Fibroblast of skin of right biceps (primary cell): ENCODE measurements at regions not wholly inside any gene's neighbourhood (a gene's known extent, or its start where the extent isn't known, plus 50 kb on each side); places are given as distances from the start of the nearest gene placed in this dataset.
A peak's percentile ranks its signal among the peaks of the same experiment; 100 is the strongest.
"Not testable (repeated sequence)": the region's sequence is repeated elsewhere in the genome, so short reads cannot be mapped to it uniquely, and the experiment has no call there.

ENCODE experiments used
- DNase-seq: peaks from one replicate; pipeline ENCODE4 v3.0.0-alpha.2; 2013

DNA sequence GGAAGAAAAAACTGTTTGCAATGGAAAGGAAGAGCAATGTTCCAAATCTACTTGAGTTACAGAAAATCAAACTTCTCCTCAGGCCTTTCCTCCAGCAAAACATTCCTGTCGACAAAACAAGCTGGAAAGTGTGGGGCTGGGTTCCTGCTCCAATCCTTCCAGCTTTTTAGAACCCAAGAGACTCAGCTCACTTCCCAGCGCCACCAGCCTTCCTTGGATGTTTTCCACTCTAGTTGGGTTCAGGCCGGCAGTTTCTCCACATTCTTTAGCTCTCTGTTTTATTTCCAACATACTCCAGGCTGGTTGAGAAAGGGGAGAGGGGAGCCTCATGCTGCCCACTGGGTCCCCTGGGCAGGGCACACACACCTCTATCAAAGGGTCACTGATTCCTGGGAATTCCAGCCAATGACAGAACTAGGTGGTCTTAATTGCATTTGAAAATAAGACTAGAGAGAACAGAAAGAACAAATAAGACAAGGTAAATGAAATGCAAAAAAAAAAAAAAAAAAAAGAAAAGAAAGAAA is 287.5 kb upstream of the FRG1 start:
- not testable (repeated sequence) for DNase-seq

DNA sequence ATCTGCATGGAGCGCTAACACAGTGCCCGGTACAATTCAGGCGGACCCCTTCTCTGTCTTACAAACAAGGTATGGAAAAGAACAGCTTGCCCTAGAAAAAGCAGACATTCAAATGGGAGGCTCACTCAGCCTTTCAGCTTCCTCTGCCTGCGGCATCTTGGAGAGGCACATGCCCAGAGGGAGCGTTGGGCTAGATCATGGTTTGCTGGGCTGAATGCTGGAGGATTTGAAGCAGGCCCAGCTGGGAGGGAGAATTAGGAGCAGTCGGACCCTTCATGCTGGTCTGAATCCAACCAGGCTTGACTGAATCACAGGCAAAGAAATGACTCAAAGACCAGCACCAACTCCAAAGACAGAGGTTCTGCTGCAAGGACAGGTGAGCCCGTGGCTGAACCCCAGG is 286.7 kb upstream of the FRG1 start:
- DNase-seq = not testable (repeated sequence)

DNA sequence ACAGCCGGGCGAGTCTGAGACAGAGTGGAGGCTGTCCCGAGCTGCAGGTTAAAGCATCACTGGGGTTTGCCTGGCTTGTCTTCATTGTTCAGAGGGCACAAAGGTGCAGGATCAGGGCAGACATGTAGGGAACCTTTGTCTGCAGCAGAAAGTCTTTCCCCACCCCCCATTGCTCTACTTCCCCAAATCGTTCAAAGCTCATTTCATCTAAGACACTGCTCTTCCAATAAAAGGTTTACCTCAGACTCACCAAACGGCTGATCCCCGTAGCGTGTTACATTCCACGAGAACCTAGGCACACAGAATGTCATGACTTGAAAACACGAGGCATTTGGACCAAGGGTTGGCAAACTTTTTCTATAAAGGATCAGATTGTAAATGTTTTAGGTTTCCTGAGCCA is 286.3 kb upstream of the FRG1 start:
- not testable (repeated sequence) for DNase-seq

DNA sequence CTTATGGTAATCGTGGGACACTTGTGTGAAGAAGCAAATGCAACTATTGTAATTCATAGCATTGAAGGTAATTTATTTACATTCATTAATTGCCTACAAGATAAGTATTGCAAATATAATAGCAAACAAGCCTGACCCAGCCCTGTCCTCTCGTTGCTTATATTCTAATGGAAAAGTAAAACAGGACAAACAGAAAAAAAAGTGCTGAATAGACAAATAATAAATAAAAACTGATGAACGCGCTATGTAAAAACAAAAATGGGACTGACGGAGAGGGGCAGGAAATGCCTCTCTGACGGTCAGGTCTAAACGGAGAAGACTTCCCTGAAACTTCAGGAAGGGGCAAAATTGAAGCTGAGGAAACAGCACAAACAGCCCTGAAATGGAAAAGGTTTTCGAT is 284.9 kb upstream of the FRG1 start:
- not testable (repeated sequence) for DNase-seq

DNA sequence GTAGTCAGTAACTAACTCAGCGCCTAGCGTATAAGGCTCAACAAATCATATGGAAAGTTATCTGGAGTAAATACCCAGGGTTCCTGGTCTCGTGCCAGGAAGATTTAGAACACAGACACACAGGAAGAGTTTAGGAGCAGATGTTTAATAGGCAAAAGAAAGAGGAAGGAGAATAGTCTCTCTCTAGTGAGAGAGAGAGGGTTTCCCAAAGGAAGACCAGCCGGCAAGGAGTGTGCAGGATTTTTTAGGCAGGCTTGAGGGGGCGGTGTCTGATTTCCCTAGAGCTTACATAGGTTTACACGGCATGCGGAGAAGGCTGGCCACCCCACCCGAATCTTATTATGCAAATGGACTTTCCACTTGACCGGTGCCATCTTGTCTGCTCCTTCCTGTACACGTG is 284.0 kb upstream of the FRG1 start:
- DNase-seq = peak; percentile 16

DNA sequence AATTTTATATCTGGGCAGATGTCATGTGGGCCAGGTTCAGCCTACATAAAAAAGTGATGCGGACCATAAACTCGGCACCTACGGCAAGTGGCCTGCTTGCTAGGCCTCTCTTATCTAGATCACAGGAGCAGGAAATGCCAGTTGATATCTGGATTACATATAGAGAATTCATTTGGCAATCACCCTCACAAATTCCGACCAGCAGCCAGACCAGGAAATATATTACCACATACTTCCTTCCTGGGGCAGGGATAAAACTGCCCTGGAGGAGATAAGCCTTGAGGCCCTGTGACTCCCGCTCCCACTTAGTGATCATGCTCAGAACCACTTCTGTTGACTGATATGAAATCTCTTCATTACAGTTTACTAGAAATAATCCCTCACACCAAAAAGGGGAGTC is 282.4 kb upstream of the FRG1 start:
- DNase-seq = not testable (repeated sequence)

DNA sequence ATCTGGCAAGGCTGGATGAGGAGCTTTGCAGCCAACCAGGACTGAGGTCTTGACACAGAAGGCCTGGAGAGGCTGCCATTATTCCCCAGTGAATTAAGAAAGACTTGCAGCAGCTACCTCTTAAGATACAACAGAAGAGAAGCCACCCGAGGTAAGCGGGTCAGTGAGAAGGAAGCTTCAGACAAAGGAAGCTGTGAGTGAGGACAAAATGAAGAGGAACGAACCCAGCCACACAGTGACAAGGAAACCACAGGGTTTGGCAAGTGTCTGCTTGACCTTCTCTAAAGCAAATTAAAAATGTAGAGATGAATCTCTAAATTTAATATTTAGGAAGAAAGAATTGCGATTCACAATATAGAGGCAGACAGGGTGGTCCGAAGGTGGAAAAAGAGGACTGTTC is 281.8 kb upstream of the FRG1 start:
- not testable (repeated sequence) for DNase-seq

DNA sequence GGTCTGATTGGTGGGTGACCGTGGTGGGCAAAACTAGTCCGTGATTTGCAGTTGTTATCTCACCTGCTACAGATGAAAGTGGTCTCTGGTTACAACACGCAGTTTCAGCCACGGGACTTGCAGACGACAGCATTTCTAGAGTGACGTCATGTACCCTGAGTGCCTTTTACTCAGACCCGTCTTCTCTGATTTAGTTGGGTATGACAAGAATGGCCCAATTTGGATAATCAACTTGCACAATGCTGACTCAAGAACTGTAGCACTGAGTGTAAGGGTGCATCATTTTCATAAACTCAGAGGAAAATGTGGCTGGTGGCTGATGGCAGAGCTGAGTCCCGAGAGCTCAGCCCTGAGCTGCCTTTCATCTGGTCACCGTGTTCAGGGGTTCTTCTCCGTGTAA is 281.4 kb upstream of the FRG1 start:
- no peak for DNase-seq

DNA sequence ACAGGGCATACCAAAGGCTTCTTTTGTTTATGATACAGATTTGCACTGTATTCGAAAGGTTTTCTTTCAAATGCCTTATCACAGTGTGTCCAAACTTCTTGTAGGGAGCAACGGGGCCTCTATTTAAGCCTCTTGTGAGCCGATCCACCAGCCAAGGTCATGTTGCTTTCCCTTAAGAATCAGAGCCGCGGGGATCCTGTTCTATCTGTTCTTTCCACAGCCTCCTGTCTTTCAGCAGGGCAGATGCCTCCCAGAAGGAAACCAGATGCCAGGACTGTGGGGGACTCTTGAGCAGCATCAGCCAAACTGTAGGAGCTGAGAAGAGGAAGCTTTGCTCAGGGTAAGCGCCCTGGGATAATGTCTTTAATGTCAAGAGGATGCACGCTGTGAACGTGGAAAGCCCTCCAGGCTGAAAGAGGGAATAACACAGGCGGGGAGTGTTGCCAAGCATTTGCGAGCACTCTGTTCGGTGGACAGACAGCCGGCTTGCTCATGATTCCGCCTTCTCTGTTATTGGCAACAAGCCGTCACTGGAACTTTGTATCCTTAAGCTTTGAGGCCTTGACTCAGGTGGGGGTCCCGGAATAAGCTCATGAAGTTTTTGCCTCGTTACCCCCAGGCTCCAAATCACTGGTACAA is 279.8 kb upstream of the FRG1 start:
- no peak for DNase-seq

DNA sequence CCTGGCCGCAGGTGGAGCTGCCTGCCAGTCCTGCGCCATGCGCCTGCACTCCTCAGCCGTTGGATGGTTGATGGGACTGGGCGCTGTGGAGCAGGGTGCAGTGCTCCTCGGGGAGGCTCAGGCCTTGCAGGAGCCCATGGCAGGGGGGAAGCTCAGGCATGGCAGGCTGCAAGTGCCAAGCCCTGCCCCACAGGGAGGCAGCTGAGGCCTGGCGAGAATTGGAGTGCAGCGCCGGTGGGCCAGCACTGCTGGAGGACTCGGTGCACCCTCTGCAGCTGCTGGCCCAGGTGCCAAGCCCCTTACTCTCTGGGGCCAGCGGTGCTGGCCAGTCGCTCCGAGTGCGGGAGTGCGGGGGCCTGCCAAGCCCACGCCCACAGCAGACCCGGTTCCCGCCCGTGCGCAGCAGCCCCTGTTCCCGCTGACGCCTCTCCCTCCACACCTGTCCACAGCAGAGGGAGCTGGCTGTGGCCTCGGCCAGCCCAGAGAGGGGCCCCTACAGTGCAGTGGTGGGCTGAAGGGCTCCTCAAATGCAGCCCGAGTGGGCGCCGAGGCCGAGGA is 275.9 kb upstream of the FRG1 start:
- no peak for DNase-seq

DNA sequence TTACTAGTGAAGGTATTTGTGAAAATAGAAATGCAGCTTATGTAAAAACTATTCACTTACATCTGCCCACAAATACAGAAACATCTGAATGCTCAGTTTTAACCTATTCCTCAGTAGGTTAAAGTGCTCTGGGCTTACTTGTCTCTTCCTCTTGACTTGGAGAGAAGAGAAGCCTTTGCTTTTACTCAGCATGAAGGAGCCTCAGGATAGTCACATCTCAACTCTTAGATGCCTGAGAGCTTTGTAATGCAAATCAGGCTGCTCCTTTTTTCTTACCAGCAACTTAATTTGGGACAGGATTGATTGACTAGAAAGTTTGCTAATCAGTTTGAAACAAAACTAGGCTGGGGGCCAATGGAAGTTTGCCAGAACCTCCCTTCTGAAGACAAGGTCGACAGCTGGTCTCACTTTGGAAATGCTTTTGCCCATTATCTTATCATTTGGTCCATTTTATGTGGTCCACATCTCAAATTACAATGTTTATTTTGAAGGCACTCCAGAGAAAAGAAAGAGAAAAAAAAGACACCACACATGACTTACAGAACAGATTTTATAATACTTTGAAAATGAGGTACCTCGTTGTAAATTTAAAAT is 274.9 kb upstream of the FRG1 start:
- DNase-seq = not testable (repeated sequence)

DNA sequence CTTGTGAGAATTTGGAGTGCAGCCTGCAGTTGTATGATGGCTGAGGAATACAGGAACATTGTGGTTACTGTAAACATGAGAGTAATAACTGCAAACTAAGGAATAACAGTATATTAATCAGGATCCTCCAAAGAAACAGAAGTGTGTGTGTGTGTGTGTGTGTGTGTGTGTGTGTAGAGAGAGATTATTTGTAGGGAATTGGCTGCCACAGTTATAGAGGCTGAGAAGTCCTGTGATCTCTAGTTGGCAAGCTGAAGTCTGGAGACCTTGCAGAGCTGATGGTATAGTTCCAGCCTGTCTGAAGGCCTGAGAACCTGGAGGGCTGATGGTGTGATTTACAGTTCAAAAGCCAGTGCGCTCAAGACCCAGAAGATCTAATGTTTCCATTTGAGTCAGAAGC is 273.3 kb upstream of the FRG1 start:
- DNase-seq = not testable (repeated sequence)

DNA sequence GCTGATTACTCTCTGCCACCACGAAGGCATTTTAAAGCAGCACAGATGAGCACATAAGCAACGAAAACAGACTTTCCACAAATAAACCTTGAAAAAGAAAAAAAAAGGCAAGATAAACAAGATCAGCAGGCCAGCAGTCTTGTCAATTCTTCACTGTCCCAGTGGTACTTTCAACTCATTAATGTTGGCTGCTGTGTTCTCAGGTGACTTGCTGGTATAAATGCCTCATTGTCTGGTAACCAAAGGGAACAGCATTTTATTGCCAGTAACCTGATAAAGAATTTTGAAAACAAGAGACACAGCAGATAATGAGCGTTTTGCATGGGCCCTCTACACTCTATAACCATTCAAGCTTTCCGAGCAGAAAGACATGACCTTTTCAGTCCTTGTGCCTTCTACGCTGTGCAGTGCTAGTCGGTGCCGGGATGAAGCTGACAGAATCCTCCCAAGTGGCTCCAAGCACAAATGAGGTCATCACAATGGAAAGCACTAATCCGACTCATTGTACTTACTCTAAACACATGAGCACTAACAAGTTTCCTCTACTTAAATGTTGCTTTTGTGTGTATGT is 242.9 kb upstream of the FRG1 start:
- not testable (repeated sequence) for DNase-seq

DNA sequence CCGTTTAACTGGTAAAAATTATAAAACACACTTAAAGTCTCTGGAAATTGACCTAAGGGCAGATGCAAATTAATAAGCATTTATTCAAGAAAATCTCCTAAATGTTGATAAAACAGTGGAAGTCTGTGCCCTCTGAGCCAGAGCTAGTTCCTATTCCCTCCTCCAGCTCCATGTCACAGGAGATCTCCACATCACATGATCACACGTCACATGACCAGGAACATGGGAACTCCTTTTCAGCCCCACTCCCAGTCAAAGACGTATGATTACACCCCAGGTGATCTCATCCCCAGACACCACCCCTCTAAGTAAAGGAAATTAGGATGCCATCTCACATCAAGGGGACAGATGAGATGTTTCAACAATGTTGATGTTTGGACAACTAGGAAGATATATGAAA is 237.7 kb upstream of the FRG1 start:
- DNase-seq = not testable (repeated sequence)

DNA sequence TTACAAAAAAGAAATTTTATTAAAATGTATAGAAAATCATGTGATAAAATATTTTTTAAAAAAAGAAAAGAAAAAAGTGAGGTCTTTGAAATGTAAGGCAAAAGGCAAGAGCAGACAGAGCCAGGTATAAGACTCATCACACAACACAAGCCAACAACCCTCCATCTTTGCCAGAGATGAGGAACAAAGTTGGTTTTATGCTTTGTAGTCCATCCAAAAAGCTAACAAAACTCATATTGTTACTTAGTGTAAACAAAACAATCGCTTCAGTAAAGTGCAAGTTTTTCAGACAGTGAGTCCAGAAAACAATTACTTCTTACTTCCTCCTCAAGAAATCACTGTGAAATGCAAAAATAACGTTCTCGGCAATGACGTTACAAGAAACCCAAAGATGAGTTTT is 233.9 kb upstream of the FRG1 start:
- DNase-seq = not testable (repeated sequence)

DNA sequence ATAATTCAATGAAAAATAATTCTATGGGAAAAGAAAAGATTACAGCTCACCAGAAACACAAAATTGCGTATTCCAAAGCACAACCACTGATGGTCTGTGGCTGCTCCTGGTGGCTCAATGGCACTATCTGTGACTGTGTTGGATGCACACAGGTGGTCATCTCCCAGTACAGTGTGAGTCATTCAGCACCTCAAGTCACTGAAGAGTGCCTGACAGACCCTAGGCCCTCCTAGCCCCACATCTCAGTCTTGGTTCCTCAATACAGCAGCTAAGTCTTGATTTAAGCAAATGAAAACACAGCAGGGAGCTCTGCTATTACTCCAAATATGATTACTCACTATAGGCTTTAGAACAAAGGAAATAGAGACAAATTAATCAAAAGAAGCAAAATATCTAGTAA is 233.4 kb upstream of the FRG1 start:
- DNase-seq = not testable (repeated sequence)

DNA sequence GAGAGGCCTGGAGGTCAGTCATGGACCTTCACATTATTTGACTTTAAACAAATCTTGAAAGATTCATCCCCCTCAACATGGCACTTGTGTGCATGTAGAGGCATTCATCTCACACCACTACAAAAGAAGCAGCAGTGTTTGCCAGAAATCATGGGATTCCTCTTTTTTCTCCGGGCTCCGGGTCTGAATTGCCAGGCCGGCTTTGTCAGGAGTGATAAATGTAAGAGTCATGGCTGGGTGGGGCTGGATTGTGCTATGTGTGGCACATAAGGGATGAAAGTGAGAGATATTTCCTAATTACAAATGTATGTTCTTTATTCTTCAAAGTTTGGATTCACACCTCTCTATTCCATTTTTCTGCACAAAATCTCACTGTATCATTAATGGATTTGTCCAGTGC is 228.7 kb upstream of the FRG1 start:
- not testable (repeated sequence) for DNase-seq

DNA sequence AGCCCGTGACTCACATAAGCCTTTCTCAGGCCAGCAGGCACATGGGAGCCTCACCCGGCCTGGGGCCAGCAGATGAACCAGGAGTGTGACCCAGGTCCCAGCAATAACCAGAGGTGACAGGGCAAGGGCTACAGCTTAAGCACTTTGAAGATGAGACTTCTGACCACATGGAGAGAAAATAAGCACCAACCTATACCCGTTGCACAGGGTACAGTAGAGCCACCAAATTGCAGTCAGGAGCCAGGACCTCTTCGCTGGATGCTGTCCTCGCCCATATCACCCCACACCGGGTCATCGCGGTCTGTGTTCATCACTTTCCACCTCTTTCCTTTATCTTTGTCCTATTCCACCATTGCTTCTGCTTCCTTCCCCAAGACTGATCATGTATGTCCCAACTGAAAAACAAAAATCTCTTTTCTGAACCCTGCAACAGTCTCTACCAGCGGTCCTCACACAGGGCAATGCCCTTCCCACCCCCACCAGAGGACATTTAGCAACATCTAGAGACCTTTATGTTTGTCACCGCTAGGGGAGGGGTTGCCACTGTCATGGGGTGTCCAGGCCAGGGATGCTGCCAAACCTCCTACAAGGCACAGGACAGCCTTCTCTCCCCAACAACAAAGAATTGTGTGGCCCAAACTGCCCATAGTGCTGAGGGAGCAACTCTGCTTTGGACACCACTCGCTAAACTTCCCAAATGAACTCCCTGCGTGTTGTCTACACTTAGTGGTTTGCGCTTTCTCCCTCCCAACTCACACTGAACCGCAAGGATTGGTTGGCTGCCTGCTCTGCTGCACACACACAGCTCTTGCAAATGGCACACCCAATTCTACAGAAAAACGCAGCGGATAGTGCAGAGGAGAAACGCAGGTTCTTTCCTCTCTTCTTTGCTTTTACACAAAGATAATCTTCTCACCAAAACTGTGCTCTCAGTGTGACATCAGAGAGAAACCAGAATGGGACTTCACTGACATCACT is 219.4 kb upstream of the FRG1 start:
- DNase-seq = not testable (repeated sequence)

DNA sequence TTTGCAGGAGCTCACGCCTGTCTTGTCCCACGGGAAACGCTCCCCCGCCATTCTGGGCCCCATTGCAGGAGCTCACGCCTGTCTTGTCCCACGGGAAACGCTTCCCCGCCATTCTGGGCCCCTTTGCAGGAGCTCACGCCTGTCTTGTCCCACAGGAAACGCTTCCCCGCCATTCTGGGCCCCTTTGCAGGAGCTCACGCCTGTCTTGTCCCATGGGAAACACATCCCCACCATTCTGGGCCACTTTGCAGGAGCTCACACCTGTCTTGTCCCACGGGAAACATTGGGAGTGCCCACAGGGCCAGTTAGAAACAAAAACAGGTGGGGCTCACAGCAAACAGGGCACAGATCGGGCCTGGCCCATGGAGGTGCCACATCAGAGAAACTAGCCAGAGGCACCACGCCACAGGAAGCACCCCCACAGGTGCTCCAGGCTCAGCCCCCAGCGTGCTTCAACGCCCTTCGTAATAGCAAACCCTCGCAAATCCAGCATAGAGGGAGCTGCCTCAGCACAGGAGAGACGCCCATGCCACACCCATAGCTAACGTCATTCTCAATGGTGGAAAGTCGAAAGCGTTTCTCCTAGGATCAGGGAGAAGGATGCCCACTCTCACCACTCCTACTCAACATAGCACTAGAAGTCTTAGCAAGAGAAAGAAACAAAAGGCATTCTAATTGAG is 218.2 kb upstream of the FRG1 start:
- peak; percentile 49 for DNase-seq

DNA sequence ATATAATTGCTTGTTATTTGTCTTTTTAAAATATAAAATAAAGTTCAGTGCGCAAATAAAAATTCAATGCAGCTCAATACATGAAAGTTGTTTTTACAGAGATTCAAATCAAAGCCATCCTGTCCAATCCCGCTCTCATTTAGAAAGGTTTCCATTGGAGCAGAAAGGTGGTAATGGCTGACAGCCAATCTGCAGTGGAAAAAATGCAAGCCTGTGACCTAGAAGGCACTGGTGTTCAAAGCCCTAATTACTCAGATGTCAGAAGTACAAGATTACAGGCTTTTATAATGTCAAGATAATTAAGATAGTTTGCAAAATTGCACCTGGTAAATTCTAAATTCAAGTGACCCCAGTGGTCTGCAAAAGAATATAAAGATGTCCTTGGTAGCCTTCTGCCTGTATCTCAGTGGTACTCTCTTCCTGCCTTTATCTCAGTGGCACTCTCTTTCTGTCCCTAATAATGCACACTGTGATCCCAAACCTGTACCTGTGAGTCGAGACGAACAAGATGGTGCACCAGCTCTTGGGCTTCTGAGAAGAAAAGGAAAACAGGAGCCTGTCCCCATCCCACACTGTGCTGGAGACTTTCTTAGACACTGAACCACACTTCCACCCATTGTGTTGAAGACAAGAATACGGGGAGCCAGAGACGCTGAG is 212.6 kb upstream of the FRG1 start:
- not testable (repeated sequence) for DNase-seq

DNA sequence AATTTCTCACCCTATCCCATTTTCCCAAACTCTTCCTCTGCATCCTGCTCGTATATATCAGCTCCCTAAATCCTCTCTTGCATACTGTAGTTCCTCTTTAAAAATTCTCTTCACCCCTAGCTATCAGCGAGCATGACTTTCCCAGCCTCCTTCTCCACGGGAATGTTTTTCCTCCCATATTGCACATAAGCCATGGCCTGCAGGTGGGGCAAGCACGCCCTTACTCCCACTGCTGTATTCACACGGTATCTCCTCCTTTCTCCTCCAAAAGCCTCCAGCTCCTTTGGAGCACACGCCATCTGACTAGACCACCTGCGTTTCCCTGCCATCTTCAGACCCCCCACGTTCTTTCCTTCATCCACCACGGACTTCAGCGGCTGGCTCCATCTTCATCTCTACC is 208.7 kb upstream of the FRG1 start:
- not testable (repeated sequence) for DNase-seq

DNA sequence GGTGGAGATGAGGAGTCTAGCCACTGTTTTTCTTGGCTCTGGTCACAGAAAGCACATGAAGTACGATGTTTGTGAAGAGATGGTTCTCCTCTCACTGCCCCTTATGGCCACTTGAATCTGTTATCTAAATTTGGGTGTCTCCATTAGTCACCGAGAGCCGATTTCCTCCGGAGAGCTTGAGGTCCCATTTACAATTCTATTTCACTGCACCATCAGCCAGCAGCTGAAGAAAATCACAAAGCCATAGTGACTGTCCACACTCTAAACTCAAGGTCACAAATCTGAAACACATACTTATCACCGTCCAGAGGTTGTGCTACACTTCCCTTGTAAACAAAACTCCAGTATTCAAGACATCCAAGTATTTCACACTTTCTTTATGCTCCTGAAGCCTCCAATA is 207.2 kb upstream of the FRG1 start:
- not testable (repeated sequence) for DNase-seq
